GM10248 (cell line): ENCODE measurements at regions not wholly inside any gene's neighbourhood (a gene's known extent, or its start where the extent isn't known, plus 50 kb on each side); places are given as distances from the start of the nearest gene placed in this dataset.
A peak's percentile ranks its signal among the peaks of the same experiment; 100 is the strongest.

ENCODE experiments used
- CTCF ChIA-PET: fragments of 300-600 bp; sonication (Branson Sonifier 250); formaldehyde crosslinking; extraction: SDS; loops from one replicate; lab custom pipeline; 2021; ENCODE audit warnings: antibody characterized with exemption; lab: Yijun Ruan, JAX
- POLR2A ChIA-PET: fragments of 350-650 bp; sonication (Branson Sonifier 250); formaldehyde crosslinking; extraction: SDS; loops from one replicate; lab custom pipeline; 2020; ENCODE audit warnings: antibody characterized with exemption; lab: Yijun Ruan, JAX
- DNase-seq: peaks from one replicate; pipeline ENCODE4 v3.0.0; 2012; ENCODE audit errors: extremely low spot score
- CTCF ChIP-seq: IDR thresholded peaks from 2 replicates; pipeline ENCODE4 v1.5.1; 2012; ENCODE audit warnings: mild to moderate bottlenecking, low read depth; ENCODE audit errors: extremely low read depth, missing control alignments, control extremely low read depth

- DNase-seq: no peak
- CTCF ChIA-PET: no interaction called here
- no peak for TF ChIP-seq CTCF
- POLR2A ChIA-PET: no interaction called here
Measured at GRCh38 chr14:71264260-71264659, 357.0 kb downstream of the PCNX1 start.

- CTCF ChIA-PET: no interaction called here
- peak; percentile 19 for DNase-seq
- TF ChIP-seq CTCF: no peak
- POLR2A ChIA-PET: no interaction called here
Measured at GRCh38 chr14:71267007-71267513, 359.8 kb downstream of the PCNX1 start.

GRCh38 chr14:71267691-71268090, 360.4 kb downstream of the PCNX1 start:
- DNase-seq: no peak

GRCh38 chr14:71270111-71270510, 362.9 kb downstream of the PCNX1 start:
- no peak for TF ChIP-seq CTCF
- DNase-seq: no peak
- ChIA-PET POLR2A (no interaction called here), CTCF (interaction anchor here (1.3 kb wide), 2 partner anchors 10 to 128 kb away, joined by 3 read pairs; no protein-coding TSS in a partner anchor)

More at GRCh38 chr14:71267691-71268090, 360.4 kb downstream of the PCNX1 start:
- CTCF ChIA-PET: no interaction called here
- no peak for TF ChIP-seq CTCF
- POLR2A ChIA-PET: no interaction called here

GRCh38 chr14:71271166-71271945, 364.1 kb downstream of the PCNX1 start:
- TF ChIP-seq CTCF: no peak
- POLR2A ChIA-PET: no interaction called here
- no peak for DNase-seq
- CTCF ChIA-PET: interaction anchor here (1.1 to 1.3 kb wide), 3 partner anchors 9 to 127 kb away, joined by 3 read pairs; no protein-coding TSS in a partner anchor

DNA sequence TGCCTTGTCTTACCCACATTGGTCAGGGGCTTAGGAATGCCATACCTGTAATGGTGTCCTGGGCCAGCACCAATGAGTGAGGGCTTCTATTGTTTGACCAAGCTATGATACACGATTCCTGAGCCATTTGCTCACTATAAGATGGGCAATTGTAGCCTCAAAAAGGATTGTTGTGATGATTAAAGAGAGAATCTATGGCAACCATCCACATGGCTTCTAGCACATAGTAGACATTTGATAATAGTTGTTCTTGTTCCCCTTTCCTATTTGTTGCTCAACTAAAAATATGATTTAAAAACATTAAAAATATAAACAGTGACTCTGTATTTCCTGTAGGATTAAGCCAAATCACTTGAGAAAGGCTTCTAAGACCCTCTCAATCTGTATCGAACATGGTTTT, 366.1 kb downstream of the PCNX1 start:
- TF ChIP-seq CTCF: no peak
- ChIA-PET CTCF (interaction anchor here (1.6 kb wide), 1 partner anchor 9 kb away, joined by 3 read pairs; no protein-coding TSS in a partner anchor), POLR2A (no interaction called here)
- no peak for DNase-seq
